K562 (cell line): ENCODE measurements at regions not wholly inside any gene's neighbourhood (a gene's known extent, or its start where the extent isn't known, plus 50 kb on each side); places are given as distances from the start of the nearest gene placed in this dataset.

Source experiments
- ATAC-seq: fragments of 200-7000 bp; cut with Tn5 transposase; 3 replicates; pipeline ENCODE4 v1.9.1; 2020; ENCODE audit warnings: moderate library complexity
- BruUV-seq: library from RNA; stranded (reverse); fragments of 400-500 nt; replicated peaks from 2 replicates; lab custom pipeline; 2021; lab: Mats Ljungman, UMichigan
- CTCF ChIA-PET: fragments of 300-600 bp; formaldehyde crosslinking; extraction: SDS; loops from one replicate; lab custom pipeline; 2021; ENCODE audit warnings: low intra/inter-chr PET ratio; lab: Yijun Ruan, JAX
- POLR2A ChIA-PET: fragments of 300-600, 350-650 bp; sonication (Branson Sonifier 250); formaldehyde crosslinking; extraction: SDS; loops from one replicate; lab custom pipeline; 2021; ENCODE audit warnings: antibody characterized with exemption, inconsistent platforms; lab: Yijun Ruan, JAX
- DNase-seq, 4 experiments: peaks; one replicate each; pipeline versions ENCODE4 v3.0.0 to v3.0.0-alpha.2; 2011 to 2018; ENCODE audit warnings: low spot score in 3 of 4, mixed read lengths in 3 of 4; ENCODE audit errors: extremely low read depth in 1 of 4
- FAIRE-seq: peaks from 2 replicates; lab custom pipeline; 2011; peaks lifted over from hg19 to GRCh38; lab: Jason Lieb, UNC
- H2AFZ ChIP-seq: 2 replicates; pipeline ENCODE4 v1.6.0; 2011; ENCODE audit warnings: low read depth, low read length, control low read depth, inconsistent platforms
- H3K27ac ChIP-seq: fragments of 200-600 bp; 3 replicates; pipeline ENCODE4 v1.8.0; 2011; ENCODE audit warnings: low read depth, mild to moderate bottlenecking, control low read depth, inconsistent platforms, low read length, moderate library complexity, mixed read lengths; ENCODE audit errors: extremely low read depth
- H3K27me3 ChIP-seq, 2 experiments: fragments of 300-600 bp in 1 of 2; 2 replicates in 1 of 2; 3 replicates in 1 of 2; pipeline versions ENCODE4 v1.6.0 to v1.8.0; 2011; ENCODE audit warnings: inconsistent platforms in 2 of 2, low read length in 2 of 2, mild to moderate bottlenecking in 1 of 2, mixed read lengths in 1 of 2, moderate library complexity in 1 of 2; ENCODE audit not compliant: control insufficient read depth in 2 of 2, insufficient read depth in 2 of 2
- H3K36me3 ChIP-seq: fragments of 300-600 bp; 3 replicates; pipeline ENCODE4 v1.8.0; 2011; ENCODE audit warnings: mild to moderate bottlenecking, low read length, inconsistent platforms; ENCODE audit not compliant: control insufficient read depth, insufficient read depth
- H3K4me1 ChIP-seq, 2 experiments: fragments of 200-600 bp in 1 of 2; replicated peaks in 1 of 2; 2 replicates in 1 of 2; 3 replicates in 1 of 2; pipeline versions ENCODE4 v1.5.1 to v1.8.0; 2011; ENCODE audit warnings: inconsistent platforms in 2 of 2, low read length in 2 of 2, mild to moderate bottlenecking in 1 of 2, mixed read lengths in 1 of 2, moderate library complexity in 1 of 2; ENCODE audit not compliant: control insufficient read depth in 2 of 2, insufficient read depth in 2 of 2
- H3K4me2 ChIP-seq: 2 replicates; pipeline ENCODE4 v1.6.1; 2011; ENCODE audit warnings: low read length, control low read depth, inconsistent platforms, mixed read lengths; ENCODE audit not compliant: insufficient read depth
- H3K4me3 ChIP-seq: fragments of 200-600 bp; sonication (generic), shearing (Covaris generic); 2 replicates; pipeline ENCODE4 v1.5.1; 2016; ENCODE audit warnings: control low read depth, inconsistent platforms
- H3K79me2 ChIP-seq: fragments of 200-600 bp; 3 replicates; pipeline ENCODE4 v1.8.0; 2011; ENCODE audit warnings: low read length, inconsistent platforms; ENCODE audit not compliant: control insufficient read depth, insufficient read depth
- H3K9ac ChIP-seq, 2 experiments: 2 replicates each; pipeline versions ENCODE4 v1.6.0 to v1.6.1; 2011; ENCODE audit warnings: low read depth in 2 of 2, low read length in 2 of 2, control low read depth in 1 of 2, inconsistent platforms in 1 of 2, mild to moderate bottlenecking in 1 of 2, mixed read lengths in 1 of 2; ENCODE audit not compliant: insufficient read depth in 1 of 2
- H3K9me1 ChIP-seq: one replicate; pipeline ENCODE4 v1.6.0; 2011; ENCODE audit warnings: inconsistent platforms, mild to moderate bottlenecking, low read length, moderate library complexity; ENCODE audit not compliant: control insufficient read depth, insufficient read depth
- H3K9me3 ChIP-seq: replicated peaks from 2 replicates; pipeline ENCODE4 v1.5.1; 2011; ENCODE audit warnings: low read depth, low read length, inconsistent platforms; ENCODE audit not compliant: control insufficient read depth, insufficient read depth
- H4K20me1 ChIP-seq: replicated peaks from 2 replicates; pipeline ENCODE4 v1.6.1; 2011; ENCODE audit warnings: low read length, inconsistent platforms, mixed read lengths; ENCODE audit not compliant: control insufficient read depth, insufficient read depth
- CC2D1A ChIP-seq: fragments of 450-650 bp; IDR thresholded peaks from 2 replicates; pipeline ENCODE4 v1.6.1; 2017; ENCODE audit warnings: mild to moderate bottlenecking
- GTF2F1 ChIP-seq: IDR thresholded peaks from 2 replicates; pipeline ENCODE4 v1.6.1; 2011; ENCODE audit warnings: low read depth, low read length, improper control_type of control experiment
- HCFC1 ChIP-seq: IDR thresholded peaks from 2 replicates; pipeline ENCODE4 v1.6.1; 2012; ENCODE audit warnings: low read depth, low read length, improper control_type of control experiment
- MAX ChIP-seq: sonication (generic); formaldehyde crosslinking; IDR thresholded peaks from 2 replicates; pipeline ENCODE4 v1.9.0; 2022; ENCODE audit warnings: mild to moderate bottlenecking, missing genetic modification reagents
- MBD1 ChIP-seq: fragments of 250-450 bp; sonication (Bioruptor Pico); IDR thresholded peaks from 2 replicates; pipeline ENCODE4 v1.8.0; 2022; ENCODE audit warnings: inconsistent platforms
- NEUROD1 ChIP-seq: fragments of 150-350 bp; IDR thresholded peaks from 2 replicates; pipeline ENCODE4 v1.6.1; 2014; ENCODE audit warnings: borderline replicate concordance, low read length, low read depth; ENCODE audit not compliant: partially characterized antibody
- POLR3G ChIP-seq: IDR thresholded peaks from 2 replicates; pipeline ENCODE4 v1.6.1; 2011; ENCODE audit not compliant: insufficient read length, insufficient replicate concordance; ENCODE audit errors: extremely low read depth
- REST ChIP-seq, 2 experiments: fragments of 450-650 bp; formaldehyde crosslinking in 1 of 2; IDR thresholded peaks; 2 replicates each; pipeline versions ENCODE4 v1.4.0 to v1.6.1; 2014 to 2020; ENCODE audit warnings: mild to moderate bottlenecking in 2 of 2, borderline replicate concordance in 1 of 2, low read depth in 1 of 2
- SIX5 ChIP-seq, 2 experiments: IDR thresholded peaks; 2 replicates each; pipeline ENCODE4 v1.6.1; 2011; ENCODE audit warnings: low read length in 2 of 2, borderline replicate concordance in 1 of 2, low read depth in 1 of 2, mild to moderate bottlenecking in 1 of 2, moderate library complexity in 1 of 2; ENCODE audit not compliant: insufficient read depth in 1 of 2
- ZBTB7A ChIP-seq: IDR thresholded peaks from 2 replicates; pipeline ENCODE4 v1.6.1; 2011; ENCODE audit warnings: low read depth, mild to moderate bottlenecking, low read length, moderate library complexity, borderline replicate concordance; ENCODE audit not compliant: control insufficient read depth
- ZNF766 ChIP-seq: fragments of 200-800 bp; sonication (Bioruptor generic); conservative IDR thresholded peaks from 2 replicates; pipeline ENCODE4 v1.6.1; 2016; ENCODE audit warnings: missing genetic modification characterization, missing compliant biosample characterization
- ZNF77 ChIP-seq: fragments of 250-450 bp; sonication (Bioruptor Pico); IDR thresholded peaks from 2 replicates; pipeline ENCODE4 v1.5.0; 2020
- WGBS: fragments of 100-300 bp; shearing (Covaris generic); methylation state at CpG from one replicate; pipeline ENCODE4 v1.1.6; 2016; ENCODE audit warnings: low coverage, mixed read lengths; ENCODE audit not compliant: insufficient coverage; ENCODE audit errors: missing lambda C conversion rate; 5-methylcytosine and 5-hydroxymethylcytosine counted together
- in situ Hi-C: fragments of 300-500 bp; cut with MboI; formaldehyde crosslinking; loops from 4 replicates; pipeline ENCODE4 v1.15.0; 2018; ENCODE audit warnings: inconsistent platforms, mixed read lengths
- intact Hi-C: fragments of 100-400 bp; cut with micrococcal nuclease; formaldehyde crosslinking; loops from 2 replicates; pipeline ENCODE4 v1.14.2; 2022

DNA sequence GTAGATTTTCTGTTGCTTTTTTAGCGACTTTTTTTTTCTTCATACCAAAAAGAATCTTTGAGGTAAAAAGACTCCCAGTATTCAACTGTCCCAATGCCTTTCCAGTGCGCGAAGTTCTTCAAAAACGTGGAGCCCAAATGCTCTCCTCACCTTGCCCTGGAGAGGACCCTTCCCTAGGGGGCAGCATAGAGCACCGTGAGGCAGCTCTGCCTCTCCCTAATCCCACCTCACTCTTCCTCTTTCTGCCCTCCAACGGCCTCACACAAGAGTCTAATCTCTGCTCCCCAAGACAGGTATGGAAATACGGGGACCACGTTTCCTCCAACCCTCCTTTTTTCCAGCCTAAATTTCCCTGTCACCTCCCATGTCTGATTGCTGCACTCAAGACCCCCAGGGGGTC lies 117.5 kb upstream of the ALX4 start:
- H4K20me1 ChIP-seq: no peaks in the 10 kb centered on the region; the same call in 1 of the 2 replicates
- no peak overlapping the region for H3K27ac ChIP-seq
- no peak overlapping the region for H3K9ac ChIP-seq
- ATAC-seq (peak; percentile 96), DNase-seq (peak; percentile 64 to 77 (median 72)), FAIRE-seq (peak; percentile 83)
- in situ Hi-C loops: no loop called here
- H3K4me1 ChIP-seq: no peaks in the 10 kb centered on the region; a peak in 1 of 5 replicates
- intact Hi-C loops: loop anchor here (10.0 kb wide), 2 partner anchors 63 to 143 kb away; no protein-coding TSS in a partner anchor
- no peaks in the 10 kb centered on the region for H3K9me1 ChIP-seq
- H3K4me2 ChIP-seq: no peak overlapping the region
- no peaks in the 10 kb centered on the region for H3K36me3 ChIP-seq
- ChIA-PET POLR2A (interaction anchor here (0.6 kb wide), 2 partner anchors 46 to 106 kb away, joined by 3 read pairs; no protein-coding TSS in a partner anchor), CTCF (interaction anchor here (0.7 kb wide), 1 partner anchor 62 kb away, joined by 3 read pairs; no protein-coding TSS in a partner anchor)
- H3K9me3 ChIP-seq: no peaks in the 10 kb centered on the region; the same call in 1 of the 2 replicates
- WGBS: 0% methylated on average over 8 of the region's 8 CpGs
- H3K27me3 ChIP-seq: peaks cover 29 to 42% of the 10 kb centered on the region in 2 experiments; a peak in 4 of 5 replicates
- H2AFZ ChIP-seq: 0 out of 2 replicates have a peak overlapping the region, but pooled peaks have one; percentile 4
- H3K4me3 ChIP-seq: no peak overlapping the region
- no peaks in the 10 kb centered on the region for H3K79me2 ChIP-seq
- BruUV-seq: no TSS peak
- TF ChIP-seq REST (IDR thresholded peaks at IDR 0.05; ENCODE audit: borderline replicate concordance): peak; percentile 11; the same call in 1 of the 2 replicates
- TF ChIP-seq REST (CRISPR knock-in tag; IDR thresholded peaks at IDR 0.05; ENCODE audit: low read depth): no peak
- no peak for TF ChIP-seq SIX5 (IDR thresholded peaks at IDR 0.05; ENCODE audit: borderline replicate concordance in 1 of 2, insufficient read depth in 1 of 2, low read depth in 1 of 2, low read length in 2 of 2)
- TF ChIP-seq NEUROD1: no peak
- TF ChIP-seq MBD1 (CRISPR knock-in tag): no peak
- no peak for TF ChIP-seq GTF2F1
- no peak for TF ChIP-seq MAX (CRISPR knock-in tag)
- TF ChIP-seq CC2D1A: no peak
- TF ChIP-seq ZNF77 (CRISPR knock-in tag): no peak
- TF ChIP-seq POLR3G: no peak
- TF ChIP-seq HCFC1: 0 out of 2 replicates have a peak, but pooled peaks have one; percentile 7
- no peak for TF ChIP-seq ZNF766 (CRISPR knock-in tag)
- peak; percentile 48; the same call in 1 of the 2 replicates for TF ChIP-seq ZBTB7A
